ENCODE measurements at regions not wholly inside any gene's neighbourhood (a gene's known extent, or its start where the extent isn't known, plus 50 kb on each side); places are given as distances from the start of the nearest gene placed in this dataset.

GRCh38 chr1:84060781-84061180, 61.8 kb upstream of the TTLL7 start:
- TF ChIP-seq CTCF (IDR thresholded peaks at IDR 0.05) (no peak), REST (IDR thresholded peaks at IDR 0.05; ENCODE audit: insufficient read depth in 1 of 2, low read depth in 2 of 2, low read length in 1 of 2) (no peak), TCF7L2 (IDR thresholded peaks at IDR 0.05; ENCODE audit: low read depth, low read length) (no peak), POLR2AphosphoS5 (IDR thresholded peaks at IDR 0.05; ENCODE audit: low read depth, low read length) (no peak)

Measured in Panc1 (cell line).